ENCODE measurements at regions not wholly inside any gene's neighbourhood (a gene's known extent, or its start where the extent isn't known, plus 50 kb on each side); places are given as distances from the start of the nearest gene placed in this dataset.
"Not testable (repeated sequence)": the region's sequence is repeated elsewhere in the genome, so short reads cannot be mapped to it uniquely, and the experiment has no call there.

- no peak for DNase-seq (ENCODE audit: low spot score)
Observed at GRCh38 chr15:45810201-45810600, 175.4 kb downstream of the SQOR start.

- DNase-seq (ENCODE audit: low spot score), result no peak
Observed at GRCh38 chr15:45812200-45812599, 177.4 kb downstream of the SQOR start.

GRCh38 chr15:45817578-45817977, 182.7 kb downstream of the SQOR start:
- not testable (repeated sequence) for DNase-seq (ENCODE audit: low spot score)

GRCh38 chr15:45821390-45821789, 186.6 kb downstream of the SQOR start:
- DNase-seq (ENCODE audit: low spot score), result no peak

GRCh38 chr15:45822968-45823367, 188.1 kb downstream of the SQOR start:
- DNase-seq (ENCODE audit: low spot score), result not testable (repeated sequence)

- no peak for DNase-seq (ENCODE audit: low spot score)
Observed at GRCh38 chr15:45827275-45827674, 192.4 kb downstream of the SQOR start.

- no peak for DNase-seq (ENCODE audit: low spot score)
Observed at GRCh38 chr15:45827766-45828165, 192.9 kb downstream of the SQOR start.

- no peak for DNase-seq (ENCODE audit: low spot score)
Observed at GRCh38 chr15:45829336-45830153, 194.7 kb downstream of the SQOR start.

GRCh38 chr15:45831787-45832186, 197.0 kb downstream of the SQOR start:
- no peak for DNase-seq (ENCODE audit: low spot score)

GRCh38 chr15:45834622-45835021, 199.8 kb downstream of the SQOR start:
- DNase-seq (ENCODE audit: low spot score), result no peak

GRCh38 chr15:45842151-45842550, 207.3 kb downstream of the SQOR start:
- DNase-seq (ENCODE audit: low spot score), result no peak

- DNase-seq (ENCODE audit: low spot score), result no peak
Observed at GRCh38 chr15:45847645-45848044, 212.8 kb downstream of the SQOR start.

GRCh38 chr15:45849136-45849535, 214.3 kb downstream of the SQOR start:
- DNase-seq (ENCODE audit: low spot score), result no peak

- no peak for DNase-seq (ENCODE audit: low spot score)
Observed at GRCh38 chr15:45854455-45855202, 219.8 kb downstream of the SQOR start.

GRCh38 chr15:45855210-45855906, 220.5 kb downstream of the SQOR start:
- DNase-seq (ENCODE audit: low spot score), result no peak

GRCh38 chr15:45855907-45856579, 221.2 kb downstream of the SQOR start:
- no peak for DNase-seq (ENCODE audit: low spot score)

- no peak for DNase-seq (ENCODE audit: low spot score)
Observed at GRCh38 chr15:45857291-45857690, 222.5 kb downstream of the SQOR start.

- DNase-seq (ENCODE audit: low spot score), result no peak
Observed at GRCh38 chr15:45858491-45858890, 223.7 kb downstream of the SQOR start.

- DNase-seq (ENCODE audit: low spot score), result no peak
Observed at GRCh38 chr15:45862034-45862433, 227.2 kb downstream of the SQOR start.

- no peak for DNase-seq (ENCODE audit: low spot score)
Observed at GRCh38 chr15:45863881-45864580, 229.2 kb downstream of the SQOR start.

GRCh38 chr15:45866616-45867015, 231.8 kb downstream of the SQOR start:
- DNase-seq (ENCODE audit: low spot score), result no peak

- DNase-seq (ENCODE audit: low spot score), result no peak
Observed at GRCh38 chr15:45867281-45867680, 232.5 kb downstream of the SQOR start.
